ENCODE measurements at regions not wholly inside any gene's neighbourhood (a gene's known extent, or its start where the extent isn't known, plus 50 kb on each side); places are given as distances from the start of the nearest gene placed in this dataset.

DNA sequence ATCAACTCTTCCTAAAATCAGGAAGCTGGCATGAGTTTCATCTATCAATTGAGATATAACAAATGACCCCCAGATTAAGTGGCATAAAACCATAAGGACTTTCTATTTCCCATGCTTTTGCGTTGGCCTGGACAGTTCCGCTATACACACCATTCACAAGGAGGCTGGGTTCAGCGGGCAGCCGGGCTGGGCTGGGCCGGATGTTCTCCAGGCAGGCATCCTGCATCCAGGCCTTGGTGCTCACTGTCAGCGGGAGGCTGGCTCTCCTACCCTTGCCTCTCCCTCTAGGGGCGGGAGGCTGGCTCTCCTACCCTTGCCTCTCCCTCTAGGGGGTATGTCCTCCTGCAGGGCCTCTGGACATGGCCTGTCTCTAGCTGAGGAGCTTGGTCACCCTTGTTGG lies 266.0 kb upstream of the ARRDC4 start:
- peaks cover 25% of the 10 kb centered on the region for H3K9me3 ChIP-seq (ENCODE audit: control insufficient read depth, insufficient read depth, low read length)
- no peak overlapping the region for H3K4ac ChIP-seq (ENCODE audit: low read depth, low read length)
- no peak overlapping the region for H2AK5ac ChIP-seq (ENCODE audit: low read depth, low read length)
- no peak overlapping the region for H4K5ac ChIP-seq (ENCODE audit: low read depth, low read length)
- dilution Hi-C loops (cut with HindIII; ENCODE audit: low sequenced_read_pairs, unreplicated experiment): no loop called here
- H3K9ac ChIP-seq (ENCODE audit: low read depth, low read length): no peak overlapping the region
- no peak overlapping the region for H2AFZ ChIP-seq (replicated peaks; ENCODE audit: low read length, poor library complexity)
- H2BK120ac ChIP-seq (ENCODE audit: low read depth, low read length): no peak overlapping the region
- no peak overlapping the region for H3K14ac ChIP-seq (replicated peaks; ENCODE audit: low read depth, low read length)
- intact Hi-C loops (cut with micrococcal nuclease): no loop called here
- 87% methylated on average over 3 of the region's 7 CpGs; no CpG with 5 or more reads in 1 of the 2 experiments for WGBS, 2 experiments (ENCODE audit: extremely low coverage in 2 of 2, insufficient read length in 1 of 2)
- no peak for ATAC-seq (ENCODE audit: low read depth)
- DNase-seq: no peak
- in situ Hi-C loops (cut with MboI; ENCODE audit: low sequenced_read_pairs): no loop called here
- H3K4me3 ChIP-seq (ENCODE audit: insufficient read depth, low read depth, low read length): no peak overlapping the region
- no peak overlapping the region for H2AK9ac ChIP-seq (replicated peaks; ENCODE audit: low read depth, low read length, poor library complexity)
- H4K8ac ChIP-seq (ENCODE audit: low read depth in 2 of 2, low read length in 2 of 2): no peak overlapping the region
- TF ChIP-seq MXI1 (IDR thresholded peaks at IDR 0.05; ENCODE audit: borderline replicate concordance, low read depth, low read length) (no peak), FOS (IDR thresholded peaks at IDR 0.05; ENCODE audit: low read depth, low read length) (no peak), MAZ (IDR thresholded peaks at IDR 0.05; ENCODE audit: borderline replicate concordance, low read depth, low read length) (no peak), MAFK (IDR thresholded peaks at IDR 0.05; ENCODE audit: low read depth, low read length) (no peak), POLR2A (IDR thresholded peaks at IDR 0.05; ENCODE audit: low read depth, low read length) (no peak), NFE2L2 (IDR thresholded peaks at IDR 0.05; ENCODE audit: low read depth, low read length) (no peak), RAD21 (IDR thresholded peaks at IDR 0.05; ENCODE audit: low read length) (no peak), SMC3 (IDR thresholded peaks at IDR 0.05; ENCODE audit: low read depth, low read length) (no peak), RFX5 (IDR thresholded peaks at IDR 0.05; ENCODE audit: low read depth, low read length) (no peak), CHD1 (IDR thresholded peaks at IDR 0.05; ENCODE audit: low read depth, low read length) (no peak), BHLHE40 (IDR thresholded peaks at IDR 0.05; ENCODE audit: low read depth, low read length) (no peak), CEBPB (IDR thresholded peaks at IDR 0.05; ENCODE audit: low read depth, low read length) (no peak), RCOR1 (IDR thresholded peaks at IDR 0.05; ENCODE audit: insufficient replicate concordance, low read length) (no peak)
- TF ChIP-seq, protein P1, sequence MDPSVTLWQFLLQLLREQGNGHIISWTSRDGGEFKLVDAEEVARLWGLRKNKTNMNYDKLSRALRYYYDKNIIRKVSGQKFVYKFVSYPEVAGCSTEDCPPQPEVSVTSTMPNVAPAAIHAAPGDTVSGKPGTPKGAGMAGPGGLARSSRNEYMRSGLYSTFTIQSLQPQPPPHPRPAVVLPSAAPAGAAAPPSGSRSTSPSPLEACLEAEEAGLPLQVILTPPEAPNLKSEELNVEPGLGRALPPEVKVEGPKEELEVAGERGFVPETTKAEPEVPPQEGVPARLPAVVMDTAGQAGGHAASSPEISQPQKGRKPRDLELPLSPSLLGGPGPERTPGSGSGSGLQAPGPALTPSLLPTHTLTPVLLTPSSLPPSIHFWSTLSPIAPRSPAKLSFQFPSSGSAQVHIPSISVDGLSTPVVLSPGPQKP (IDR thresholded peaks at IDR 0.05; ENCODE audit: borderline replicate concordance, low read depth, low read length): no peak
- TF ChIP-seq, protein P2, sequence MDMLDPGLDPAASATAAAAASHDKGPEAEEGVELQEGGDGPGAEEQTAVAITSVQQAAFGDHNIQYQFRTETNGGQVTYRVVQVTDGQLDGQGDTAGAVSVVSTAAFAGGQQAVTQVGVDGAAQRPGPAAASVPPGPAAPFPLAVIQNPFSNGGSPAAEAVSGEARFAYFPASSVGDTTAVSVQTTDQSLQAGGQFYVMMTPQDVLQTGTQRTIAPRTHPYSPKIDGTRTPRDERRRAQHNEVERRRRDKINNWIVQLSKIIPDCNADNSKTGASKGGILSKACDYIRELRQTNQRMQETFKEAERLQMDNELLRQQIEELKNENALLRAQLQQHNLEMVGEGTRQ (IDR thresholded peaks at IDR 0.05; ENCODE audit: low read depth, low read length): no peak
- TF ChIP-seq, protein P3, sequence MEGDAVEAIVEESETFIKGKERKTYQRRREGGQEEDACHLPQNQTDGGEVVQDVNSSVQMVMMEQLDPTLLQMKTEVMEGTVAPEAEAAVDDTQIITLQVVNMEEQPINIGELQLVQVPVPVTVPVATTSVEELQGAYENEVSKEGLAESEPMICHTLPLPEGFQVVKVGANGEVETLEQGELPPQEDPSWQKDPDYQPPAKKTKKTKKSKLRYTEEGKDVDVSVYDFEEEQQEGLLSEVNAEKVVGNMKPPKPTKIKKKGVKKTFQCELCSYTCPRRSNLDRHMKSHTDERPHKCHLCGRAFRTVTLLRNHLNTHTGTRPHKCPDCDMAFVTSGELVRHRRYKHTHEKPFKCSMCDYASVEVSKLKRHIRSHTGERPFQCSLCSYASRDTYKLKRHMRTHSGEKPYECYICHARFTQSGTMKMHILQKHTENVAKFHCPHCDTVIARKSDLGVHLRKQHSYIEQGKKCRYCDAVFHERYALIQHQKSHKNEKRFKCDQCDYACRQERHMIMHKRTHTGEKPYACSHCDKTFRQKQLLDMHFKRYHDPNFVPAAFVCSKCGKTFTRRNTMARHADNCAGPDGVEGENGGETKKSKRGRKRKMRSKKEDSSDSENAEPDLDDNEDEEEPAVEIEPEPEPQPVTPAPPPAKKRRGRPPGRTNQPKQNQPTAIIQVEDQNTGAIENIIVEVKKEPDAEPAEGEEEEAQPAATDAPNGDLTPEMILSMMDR (conservative IDR thresholded peaks at IDR 0.05; ENCODE audit: low read depth, low read length): no peak
- no peak overlapping the region for H4K91ac ChIP-seq (ENCODE audit: insufficient read depth, low read depth, low read length)
- no peaks in the 10 kb centered on the region for H3K27me3 ChIP-seq (ENCODE audit: control insufficient read depth, insufficient read depth, low read length)
- POLR2A ChIA-PET (ENCODE audit: unreplicated experiment): no interaction called here
- no peak overlapping the region for H2BK5ac ChIP-seq (ENCODE audit: low read depth, low read length, poor library complexity, severe bottlenecking)
- H2BK20ac ChIP-seq (ENCODE audit: low read depth, low read length): no peak overlapping the region
- no peaks in the 10 kb centered on the region for H3K4me1 ChIP-seq (ENCODE audit: control insufficient read depth, insufficient read depth, low read length)
- no peak overlapping the region for H3K23ac ChIP-seq (ENCODE audit: low read depth, low read length)
- no peaks in the 10 kb centered on the region for H4K20me1 ChIP-seq (ENCODE audit: insufficient read depth, low read length)
- no peak overlapping the region for H3K56ac ChIP-seq (ENCODE audit: extremely low read depth, insufficient read depth, low read length)
- H3K27ac ChIP-seq (ENCODE audit: insufficient read depth, low read length): no peak overlapping the region
- no peak overlapping the region for H3K18ac ChIP-seq (ENCODE audit: low read depth, low read length)
- H3K79me1 ChIP-seq (ENCODE audit: low read depth in 1 of 2, low read length in 2 of 2): no peaks in the 10 kb centered on the region
- H3K36me3 ChIP-seq (ENCODE audit: control insufficient read depth, insufficient read depth, low read length): no peaks in the 10 kb centered on the region
- H2BK15ac ChIP-seq (ENCODE audit: low read depth, low read length): no peak overlapping the region
- BruUV-seq (replicated peaks): no TSS peak
- CTCF ChIA-PET: no interaction called here
- H3K9me1 ChIP-seq (ENCODE audit: insufficient read depth, low read length): no peaks in the 10 kb centered on the region
- no peak overlapping the region for H3K4me2 ChIP-seq (ENCODE audit: low read depth, low read length)

All from IMR-90 (cell line).